A549 (cell line): ENCODE measurements at regions not wholly inside any gene's neighbourhood (a gene's known extent, or its start where the extent isn't known, plus 50 kb on each side); places are given as distances from the start of the nearest gene placed in this dataset.
A peak's percentile ranks its signal among the peaks of the same experiment; 100 is the strongest.

Experiments used
- ATAC-seq, 2 experiments: fragments of 200-7000 bp in 1 of 2; fragments of >200 bp in 1 of 2; cut with Nextera tagmentation in 1 of 2; cut with Tn5 transposase in 1 of 2; 3 replicates each; pipeline versions ENCODE4 v1.8.0 to v1.9.1; 2018 to 2020; ENCODE audit warnings: mild to moderate bottlenecking in 1 of 2, moderate library complexity in 1 of 2
- CTCF ChIA-PET: fragments of 300-600 bp; sonication (Branson Sonifier 250); formaldehyde crosslinking; extraction: SDS; loops from one replicate; lab custom pipeline; 2021; ENCODE audit warnings: antibody characterized with exemption, inconsistent platforms; lab: Yijun Ruan, JAX
- POLR2A ChIA-PET: fragments of 350-600 bp; formaldehyde crosslinking; extraction: SDS; loops from one replicate; lab custom pipeline; 2021; ENCODE audit warnings: antibody characterized with exemption, inconsistent platforms; lab: Yijun Ruan, JAX
- DNase-seq, 2 experiments: peaks; one replicate each; pipeline versions ENCODE4 v3.0.0 to v3.0.0-alpha.2; 2011 to 2016; ENCODE audit warnings: low read depth in 1 of 2, low spot score in 1 of 2
- FAIRE-seq: peaks from 2 replicates; lab custom pipeline; 2011; peaks lifted over from hg19 to GRCh38; lab: Jason Lieb, UNC
- H3K27ac ChIP-seq, 2 experiments: fragments of >200 bp; sonication (Bioruptor Twin); formaldehyde crosslinking; 3 replicates each; pipeline ENCODE4 v1.5.1; 2016 to 2017
- H3K4me1 ChIP-seq: fragments of >200 bp; sonication (Bioruptor Twin); formaldehyde crosslinking; 3 replicates; pipeline ENCODE4 v1.6.1; 2016
- H3K4me2 ChIP-seq: fragments of >200 bp; sonication (Bioruptor Twin); formaldehyde crosslinking; 3 replicates; pipeline ENCODE4 v1.6.1; 2016
- H3K4me3 ChIP-seq: fragments of >200 bp; sonication (Bioruptor Twin); formaldehyde crosslinking; 3 replicates; pipeline ENCODE4 v1.5.1; 2016
- H3K9me3 ChIP-seq: fragments of >200 bp; sonication (Bioruptor Twin); formaldehyde crosslinking; 3 replicates; pipeline ENCODE4 v1.6.1; 2016
- ATOH8 ChIP-seq: fragments of 250-450 bp; sonication (Bioruptor Pico); IDR thresholded peaks from 2 replicates; pipeline ENCODE4 v1.5.0; 2020; ENCODE audit warnings: low read depth, mild to moderate bottlenecking, moderate library complexity
- BCL3 ChIP-seq: fragments of >200 bp; sonication (Bioruptor Twin); formaldehyde crosslinking; IDR thresholded peaks from 3 replicates; pipeline ENCODE4 v1.6.1; 2016
- CBX2 ChIP-seq: fragments of 200-600 bp; sonication (generic); IDR thresholded peaks from 2 replicates; pipeline ENCODE4 v1.6.1; 2016; ENCODE audit warnings: low read depth, mild to moderate bottlenecking, borderline replicate concordance
- CBX8 ChIP-seq: fragments of 200-600 bp; sonication (generic); IDR thresholded peaks from 2 replicates; pipeline ENCODE4 v1.6.1; 2016
- ELK1 ChIP-seq: fragments of 150-350 bp; IDR thresholded peaks from 2 replicates; pipeline ENCODE4 v1.6.1; 2014; ENCODE audit warnings: low read depth, mild to moderate bottlenecking, low read length
- ESRRA ChIP-seq: fragments of 150-350 bp; IDR thresholded peaks from 2 replicates; pipeline ENCODE4 v1.6.1; 2014; ENCODE audit warnings: mild to moderate bottlenecking, low read length, borderline replicate concordance
- GATA3 ChIP-seq: IDR thresholded peaks from 2 replicates; pipeline ENCODE4 v1.6.1; 2012; ENCODE audit warnings: borderline replicate concordance
- HEYL ChIP-seq: fragments of 250-450 bp; sonication (Bioruptor Pico); IDR thresholded peaks from 2 replicates; pipeline ENCODE4 v1.8.0; 2021; ENCODE audit warnings: mild to moderate bottlenecking, moderate library complexity
- HOXB13 ChIP-seq: fragments of 250-450 bp; sonication (Bioruptor Pico); IDR thresholded peaks from 2 replicates; pipeline ENCODE4 v1.5.0; 2020; ENCODE audit warnings: low read depth, mild to moderate bottlenecking, moderate library complexity
- HOXB5 ChIP-seq: fragments of 250-450 bp; sonication (Bioruptor Pico); IDR thresholded peaks from 2 replicates; pipeline ENCODE4 v1.5.0; 2020; ENCODE audit warnings: mild to moderate bottlenecking, moderate library complexity
- KDM1A ChIP-seq: fragments of 200-600 bp; sonication (generic); IDR thresholded peaks from 2 replicates; pipeline ENCODE4 v1.6.1; 2016; ENCODE audit warnings: low read depth, mild to moderate bottlenecking
- RARB ChIP-seq: fragments of 250-450 bp; sonication (Bioruptor Pico); IDR thresholded peaks from 2 replicates; pipeline ENCODE4 v1.8.0; 2021; ENCODE audit warnings: mild to moderate bottlenecking, moderate library complexity
- RCOR1 ChIP-seq: fragments of 150-350 bp; IDR thresholded peaks from 2 replicates; pipeline ENCODE4 v1.6.1; 2014; ENCODE audit warnings: antibody characterized with exemption, low read length, low read depth
- RNF2 ChIP-seq: fragments of 200-600 bp; sonication (generic); IDR thresholded peaks from 2 replicates; pipeline ENCODE4 v1.6.1; 2016; ENCODE audit warnings: low read depth, mild to moderate bottlenecking, antibody characterized with exemption, moderate library complexity, borderline replicate concordance
- TFCP2L1 ChIP-seq: fragments of 250-450 bp; sonication (Bioruptor Pico); IDR thresholded peaks from 2 replicates; pipeline ENCODE4 v1.5.0; 2021; ENCODE audit warnings: mild to moderate bottlenecking
- ZNF302 ChIP-seq: fragments of 250-450 bp; sonication (Bioruptor Pico); IDR thresholded peaks from 2 replicates; pipeline ENCODE4 v1.9.0; 2021; ENCODE audit warnings: inconsistent platforms, mild to moderate bottlenecking, moderate library complexity
- WGBS: methylation state at CpG from one replicate; pipeline ENCODE4 v1.1.6; 2017; ENCODE audit errors: missing lambda C conversion rate; 5-methylcytosine and 5-hydroxymethylcytosine counted together
- TF ChIP-seq, protein P1 (sequence below): IDR thresholded peaks from 2 replicates; pipeline ENCODE4 v1.6.1; 2012
- TF ChIP-seq, protein P2 (sequence below): fragments of 250-450 bp; sonication (Bioruptor Pico); IDR thresholded peaks from 2 replicates; pipeline ENCODE4 v1.5.0; 2021; ENCODE audit warnings: mild to moderate bottlenecking, moderate library complexity, borderline replicate concordance

- TF ChIP-seq ATOH8 (CRISPR knock-in tag), result no peak
- no peak for TF ChIP-seq CBX2
These were observed 99.9 kb upstream of the TENM3 start (continued) for GRCh38 chr4:182143086-182143821.

DNA sequence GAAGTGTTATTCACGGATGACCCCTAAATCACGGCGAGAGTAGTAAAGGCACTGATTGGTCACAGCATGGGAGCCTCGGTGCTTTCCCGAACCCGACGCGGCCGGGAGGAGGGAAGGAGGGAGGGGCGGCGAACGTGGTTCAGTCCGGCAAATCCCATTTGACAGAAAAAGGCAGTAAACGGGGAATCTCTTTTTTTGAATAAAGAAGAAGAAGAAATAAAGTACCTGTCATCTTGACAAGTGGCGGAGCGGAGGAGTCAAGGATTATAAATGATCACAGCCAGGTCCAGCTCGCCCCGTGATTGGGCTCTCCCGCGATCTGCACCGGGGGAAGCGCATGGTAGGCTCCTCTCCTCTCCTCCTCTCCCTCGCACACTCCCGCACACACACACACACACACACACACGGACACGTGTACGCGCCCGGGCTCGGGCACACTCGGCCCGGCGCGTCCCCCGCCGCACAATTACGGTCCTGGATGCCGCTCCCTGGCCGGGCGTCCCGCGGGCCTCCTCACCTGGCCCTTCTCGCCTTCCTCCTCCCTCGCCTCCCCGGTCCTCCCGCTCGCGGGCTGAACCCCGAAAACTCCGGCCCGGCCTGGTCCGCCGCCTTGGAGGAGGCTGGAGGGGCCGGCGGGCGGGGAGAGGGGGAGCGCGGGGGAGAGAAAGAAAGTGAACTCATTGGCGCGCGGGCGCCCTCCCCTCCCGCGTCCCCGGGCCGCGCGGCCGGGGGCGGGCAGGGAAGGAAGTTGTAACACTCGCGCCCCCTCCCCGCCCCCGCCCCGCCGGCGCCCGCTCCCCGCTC, 99.2 kb upstream of the TENM3 start:
- ChIA-PET POLR2A (no interaction called here), CTCF (no interaction called here)
- Histone ChIP-seq H3K27ac (peak overlapping the region; percentile 82 to 93), H3K4me1 (no peaks in the 10 kb centered on the region), H3K9me3 (no peaks in the 10 kb centered on the region), H3K4me3 (peak overlapping the region; percentile 83), H3K4me2 (peak overlapping the region; percentile 79)
- 0% methylated on average over 20 of the region's 79 CpGs for WGBS
- DNase-seq (peak; percentile 18 to 40), FAIRE-seq (no peak), ATAC-seq (peak; percentile 79 to 80)
- TF ChIP-seq, protein P1, sequence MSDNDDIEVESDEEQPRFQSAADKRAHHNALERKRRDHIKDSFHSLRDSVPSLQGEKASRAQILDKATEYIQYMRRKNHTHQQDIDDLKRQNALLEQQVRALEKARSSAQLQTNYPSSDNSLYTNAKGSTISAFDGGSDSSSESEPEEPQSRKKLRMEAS, result 0 out of 2 replicates have a peak, but pooled peaks have one; percentile 26
- TF ChIP-seq HEYL (CRISPR knock-in tag), result no peak

DNA sequence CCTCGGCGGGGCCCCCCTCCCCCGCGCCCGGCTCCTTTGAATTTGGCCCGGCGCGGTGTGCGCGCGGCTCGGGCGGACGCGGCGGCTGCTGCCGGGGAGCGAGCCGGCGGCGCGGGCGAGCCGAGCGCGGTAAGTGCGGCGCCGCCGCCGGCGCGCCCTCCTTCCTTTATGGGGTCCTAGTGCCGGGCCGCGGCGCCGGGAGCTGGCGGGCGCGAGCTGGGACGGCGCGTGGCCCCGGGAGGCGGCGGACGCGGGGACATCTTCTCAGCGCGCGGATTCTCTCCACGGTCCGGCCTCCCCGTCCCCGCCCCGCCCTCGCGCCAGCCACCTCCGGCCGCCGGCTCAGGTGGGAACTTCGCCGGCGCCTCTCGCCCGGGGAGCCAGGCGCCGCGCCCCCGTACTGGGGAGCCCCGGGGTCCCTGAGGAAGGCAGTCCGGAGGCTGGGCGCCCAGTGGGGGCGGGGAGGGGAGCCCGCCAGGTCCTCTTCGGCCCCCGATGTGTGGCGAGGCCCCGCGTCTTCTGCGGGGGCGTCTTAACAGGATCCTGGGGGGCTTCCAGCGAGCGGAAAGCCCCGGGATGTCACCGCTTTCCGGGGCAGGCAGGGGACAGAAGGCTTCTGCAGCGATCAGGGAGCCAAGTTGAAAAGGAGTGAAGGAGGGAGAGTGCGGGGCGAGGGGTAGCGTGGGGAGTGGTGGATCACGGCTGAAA, 98.4 kb upstream of the TENM3 start:
- H3K9me3 ChIP-seq, result no peaks in the 10 kb centered on the region
- TF ChIP-seq ESRRA (no peak), RNF2 (0 out of 2 replicates have a peak, but pooled peaks have one; percentile 10)
- ATAC-seq, result peak; percentile 21 to 52; a peak in 5 of 6 replicates
- peak overlapping the region; percentile 83 for H3K4me3 ChIP-seq
- DNase-seq, result no peak
- WGBS, result 64% methylated on average over 5 of the region's 93 CpGs
- CTCF ChIA-PET, result no interaction called here
- POLR2A ChIA-PET, result no interaction called here
- no peak for FAIRE-seq
- H3K4me2 ChIP-seq, result peak overlapping the region; percentile 79
- no peaks in the 10 kb centered on the region for H3K4me1 ChIP-seq
- H3K27ac ChIP-seq, result peak overlapping the region; percentile 82 to 93

DNA sequence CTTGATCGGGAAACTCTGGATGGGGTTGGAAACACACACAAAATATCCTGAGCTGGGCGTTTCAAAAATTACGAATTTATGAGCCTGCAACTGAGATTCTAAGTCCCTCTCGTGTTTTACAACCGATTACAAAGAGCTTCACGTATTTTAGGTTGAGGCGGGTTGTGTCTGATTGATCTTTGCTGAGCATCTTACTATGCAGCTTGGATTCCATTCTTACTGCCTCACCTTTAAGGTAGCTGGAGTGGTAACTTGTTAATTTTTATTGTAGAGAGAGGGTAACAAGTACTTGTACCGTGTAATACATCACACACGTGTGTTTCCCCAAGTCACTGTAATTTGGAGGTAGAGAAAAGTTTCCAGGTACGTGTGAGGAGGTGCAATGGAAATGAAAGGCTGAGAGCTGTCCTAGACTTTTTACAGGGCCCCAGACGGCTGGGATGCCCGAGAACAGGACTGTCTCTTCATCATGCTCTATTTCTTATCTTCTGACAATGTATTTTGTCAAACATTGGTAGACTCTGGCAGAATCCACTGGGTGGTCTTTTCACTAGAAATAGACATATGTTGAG, 97.8 kb upstream of the TENM3 start:
- ATAC-seq, result no peak
- no peaks in the 10 kb centered on the region for H3K4me1 ChIP-seq
- no peak for TF ChIP-seq TFCP2L1 (CRISPR knock-in tag)
- no peak for TF ChIP-seq ZNF302 (CRISPR knock-in tag)
- TF ChIP-seq HOXB13 (CRISPR knock-in tag), result no peak
- TF ChIP-seq RARB, result no peak
- no peak for TF ChIP-seq BCL3
- TF ChIP-seq GATA3, result no peak
- TF ChIP-seq, protein P1, result no peak
- TF ChIP-seq ELK1, result no peak
- TF ChIP-seq, protein P2, sequence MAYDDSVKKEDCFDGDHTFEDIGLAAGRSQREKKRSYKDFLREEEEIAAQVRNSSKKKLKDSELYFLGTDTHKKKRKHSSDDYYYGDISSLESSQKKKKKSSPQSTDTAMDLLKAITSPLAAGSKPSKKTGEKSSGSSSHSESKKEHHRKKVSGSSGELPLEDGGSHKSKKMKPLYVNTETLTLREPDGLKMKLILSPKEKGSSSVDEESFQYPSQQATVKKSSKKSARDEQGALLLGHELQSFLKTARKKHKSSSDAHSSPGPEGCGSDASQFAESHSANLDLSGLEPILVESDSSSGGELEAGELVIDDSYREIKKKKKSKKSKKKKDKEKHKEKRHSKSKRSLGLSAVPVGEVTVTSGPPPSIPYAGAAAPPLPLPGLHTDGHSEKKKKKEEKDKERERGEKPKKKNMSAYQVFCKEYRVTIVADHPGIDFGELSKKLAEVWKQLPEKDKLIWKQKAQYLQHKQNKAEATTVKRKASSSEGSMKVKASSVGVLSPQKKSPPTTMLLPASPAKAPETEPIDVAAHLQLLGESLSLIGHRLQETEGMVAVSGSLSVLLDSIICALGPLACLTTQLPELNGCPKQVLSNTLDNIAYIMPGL (CRISPR knock-in tag), result no peak
- no peak for TF ChIP-seq RCOR1
- TF ChIP-seq KDM1A, result no peak
- TF ChIP-seq CBX8, result no peak
- TF ChIP-seq HOXB5, result no peak
- peak overlapping the region; percentile 82 to 93 for H3K27ac ChIP-seq
- no peak for FAIRE-seq
- 46% methylated on average over 12 of the region's 12 CpGs for WGBS
- peak overlapping the region; percentile 79 for H3K4me2 ChIP-seq
- DNase-seq, result no peak
- POLR2A ChIA-PET, result no interaction called here
- CTCF ChIA-PET, result no interaction called here
- H3K9me3 ChIP-seq, result no peaks in the 10 kb centered on the region
- peak overlapping the region; percentile 83 for H3K4me3 ChIP-seq
